K562 (cell line): ENCODE measurements at regions not wholly inside any gene's neighbourhood (a gene's known extent, or its start where the extent isn't known, plus 50 kb on each side); places are given as distances from the start of the nearest gene placed in this dataset.

Source experiments
- BCOR ChIP-seq: fragments of 450-650 bp; IDR thresholded peaks from 2 replicates; pipeline ENCODE4 v1.6.1; 2016
- NCOR1 ChIP-seq: fragments of 450-650 bp; IDR thresholded peaks from 2 replicates; pipeline ENCODE4 v1.6.1; 2016; ENCODE audit warnings: mild to moderate bottlenecking, moderate library complexity
- NR2C2 ChIP-seq, 2 experiments: fragments of 200-800 bp in 1 of 2; sonication (Bioruptor generic) in 1 of 2; sonication (generic) in 1 of 2; formaldehyde crosslinking in 1 of 2; IDR thresholded peaks; 2 replicates each; pipeline versions ENCODE4 v1.6.1 to v1.8.0; 2016 to 2022; ENCODE audit warnings: mild to moderate bottlenecking in 1 of 2, missing compliant biosample characterization in 1 of 2, missing genetic modification characterization in 1 of 2, missing genetic modification reagents in 1 of 2
- ZNF780A ChIP-seq: fragments of 250-450 bp; sonication (Bioruptor Pico); IDR thresholded peaks from 2 replicates; pipeline ENCODE4 v1.5.0; 2021; ENCODE audit warnings: mild to moderate bottlenecking
- ZSCAN29 ChIP-seq: fragments of 450-650 bp; IDR thresholded peaks from 2 replicates; pipeline ENCODE4 v1.6.1; 2017
- TF ChIP-seq, protein P1 (sequence below), 3 experiments: IDR thresholded peaks in 2 of 3; conservative IDR thresholded peaks in 1 of 3; 2 replicates each; pipeline ENCODE4 v1.5.1; 2011 to 2012; ENCODE audit warnings: low read length in 3 of 3, mild to moderate bottlenecking in 3 of 3, control low read depth in 2 of 3, improper control_type of control experiment in 1 of 3, inconsistent platforms in 1 of 3, low read depth in 1 of 3, mixed read lengths in 1 of 3, moderate library complexity in 1 of 3; ENCODE audit not compliant: insufficient read depth in 2 of 3
- TF ChIP-seq, protein P2 (sequence below): sonication (generic); formaldehyde crosslinking; IDR thresholded peaks from 2 replicates; pipeline ENCODE4 v1.9.0; 2022; ENCODE audit warnings: mild to moderate bottlenecking, missing genetic modification reagents

DNA sequence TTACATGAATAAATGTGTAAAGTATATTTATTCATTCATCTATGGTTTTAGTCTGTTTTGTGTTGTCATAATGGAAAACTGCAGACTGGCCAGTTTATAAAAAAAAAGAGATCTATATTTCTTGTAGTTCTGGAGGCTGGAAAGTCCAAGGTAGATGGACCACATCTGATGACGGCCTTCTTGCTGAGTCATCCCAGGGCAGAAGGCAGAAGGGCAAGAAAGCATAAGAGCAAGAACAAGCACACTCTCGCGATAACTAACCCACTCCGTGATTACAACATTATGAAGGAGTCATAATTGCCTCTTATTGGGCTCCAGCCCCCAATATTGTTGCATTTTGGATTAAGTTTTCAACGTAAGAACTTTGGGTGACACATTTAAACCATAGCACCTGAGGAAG, 180.4 kb upstream of the DAB2 start:
- no peak for TF ChIP-seq NR2C2 (CRISPR knock-in tag; IDR thresholded peaks at IDR 0.05)
- TF ChIP-seq NR2C2 (tag; IDR thresholded peaks at IDR 0.05): no peak
- no peak for TF ChIP-seq ZNF780A (CRISPR knock-in tag)
- no peak for TF ChIP-seq ZSCAN29
- TF ChIP-seq, protein P1, sequence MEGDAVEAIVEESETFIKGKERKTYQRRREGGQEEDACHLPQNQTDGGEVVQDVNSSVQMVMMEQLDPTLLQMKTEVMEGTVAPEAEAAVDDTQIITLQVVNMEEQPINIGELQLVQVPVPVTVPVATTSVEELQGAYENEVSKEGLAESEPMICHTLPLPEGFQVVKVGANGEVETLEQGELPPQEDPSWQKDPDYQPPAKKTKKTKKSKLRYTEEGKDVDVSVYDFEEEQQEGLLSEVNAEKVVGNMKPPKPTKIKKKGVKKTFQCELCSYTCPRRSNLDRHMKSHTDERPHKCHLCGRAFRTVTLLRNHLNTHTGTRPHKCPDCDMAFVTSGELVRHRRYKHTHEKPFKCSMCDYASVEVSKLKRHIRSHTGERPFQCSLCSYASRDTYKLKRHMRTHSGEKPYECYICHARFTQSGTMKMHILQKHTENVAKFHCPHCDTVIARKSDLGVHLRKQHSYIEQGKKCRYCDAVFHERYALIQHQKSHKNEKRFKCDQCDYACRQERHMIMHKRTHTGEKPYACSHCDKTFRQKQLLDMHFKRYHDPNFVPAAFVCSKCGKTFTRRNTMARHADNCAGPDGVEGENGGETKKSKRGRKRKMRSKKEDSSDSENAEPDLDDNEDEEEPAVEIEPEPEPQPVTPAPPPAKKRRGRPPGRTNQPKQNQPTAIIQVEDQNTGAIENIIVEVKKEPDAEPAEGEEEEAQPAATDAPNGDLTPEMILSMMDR (IDR thresholded peaks at IDR 0.05 in 2 of 3, conservative IDR thresholded peaks at IDR 0.05 in 1 of 3; ENCODE audit: insufficient read depth in 2 of 3, low read depth in 1 of 3, low read length in 3 of 3): no peak
- TF ChIP-seq BCOR: no peak
- no peak for TF ChIP-seq NCOR1
- TF ChIP-seq, protein P2, sequence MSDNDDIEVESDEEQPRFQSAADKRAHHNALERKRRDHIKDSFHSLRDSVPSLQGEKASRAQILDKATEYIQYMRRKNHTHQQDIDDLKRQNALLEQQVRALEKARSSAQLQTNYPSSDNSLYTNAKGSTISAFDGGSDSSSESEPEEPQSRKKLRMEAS (CRISPR knock-in tag): no peak
